ENCODE measurements at regions not wholly inside any gene's neighbourhood (a gene's known extent, or its start where the extent isn't known, plus 50 kb on each side); places are given as distances from the start of the nearest gene placed in this dataset.

- H4K20me1 ChIP-seq (ENCODE audit: insufficient read depth, low read length): no peaks in the 10 kb centered on the region
- ATAC-seq (no peak), DNase-seq (ENCODE audit: low spot score) (peak; percentile 17), FAIRE-seq (no peak)
- TF ChIP-seq BHLHE40 (IDR thresholded peaks at IDR 0.05; ENCODE audit: low read length) (peak; percentile 74), KMT2B (CRISPR knock-in tag; IDR thresholded peaks at IDR 0.05) (no peak), FOSL2 (CRISPR knock-in tag; IDR thresholded peaks at IDR 0.05) (peak; percentile 65)
- ChIA-PET CTCF (ENCODE audit: low intra/inter-chr PET ratio, low total read pairs) (no interaction called here), POLR2A (no interaction called here)
- H3K9ac ChIP-seq (ENCODE audit: insufficient read depth, low read depth, low read length): no peak overlapping the region
- H3K4me1 ChIP-seq (ENCODE audit: insufficient read depth, low read length): no peaks in the 10 kb centered on the region
- H3K27me3 ChIP-seq (ENCODE audit: control insufficient read depth in 1 of 2, insufficient read depth in 2 of 2, low read length in 2 of 2): peaks cover 3 to 41% of the 10 kb centered on the region in 2 experiments; a peak in 4 of 5 replicates
- H2AFZ ChIP-seq (ENCODE audit: low read length): no peak overlapping the region
- no peaks in the 10 kb centered on the region for H3K36me3 ChIP-seq (replicated peaks in 1 of 2; ENCODE audit: control insufficient read depth in 1 of 2, insufficient read depth in 2 of 2, low read length in 2 of 2)
- no peak overlapping the region for H3K27ac ChIP-seq (ENCODE audit: extremely low read length, insufficient read depth, low read length)
- no peak overlapping the region for H3K4me2 ChIP-seq (ENCODE audit: low read depth, low read length)
- intact Hi-C loops (cut with micrococcal nuclease; ENCODE audit: unreplicated experiment) (no loop called here), in situ Hi-C loops (cut with HindIII; ENCODE audit: extremely low pct_ligation_motif_present, low pct_unique_long_range_greater_than_20kb) (no loop called here)
- H3K9me3 ChIP-seq (ENCODE audit: low read length): no peaks in the 10 kb centered on the region
- WGBS (ENCODE audit: low lambda C conversion rate): 22% methylated on average over 14 of the region's 14 CpGs
- H3K79me2 ChIP-seq (ENCODE audit: insufficient read depth, low read length): no peaks in the 10 kb centered on the region
- H3K4me3 ChIP-seq (replicated peaks in 1 of 3; ENCODE audit: insufficient read depth in 1 of 3, low read depth in 2 of 3, low read length in 3 of 3): no peak overlapping the region
- no TSS peak for BruUV-seq (replicated peaks)
Measured at GRCh38 chr10:129416956-129417765, 49.9 kb upstream of the MGMT start.

Measured in HepG2 (cell line).